ENCODE measurements at regions not wholly inside any gene's neighbourhood (a gene's known extent, or its start where the extent isn't known, plus 50 kb on each side); places are given as distances from the start of the nearest gene placed in this dataset.

- no peak for TF ChIP-seq RELB (IDR thresholded peaks at IDR 0.05; ENCODE audit: low read depth)
- no peak for TF ChIP-seq SKIL (IDR thresholded peaks at IDR 0.05; ENCODE audit: low read depth, poor library complexity, severe bottlenecking)
- TF ChIP-seq NFYB (IDR thresholded peaks at IDR 0.05; ENCODE audit: insufficient read depth, low read depth, low read length), result no peak
- no peak for TF ChIP-seq CTCF (IDR thresholded peaks at IDR 0.05 in 2 of 3, conservative IDR thresholded peaks at IDR 0.05 in 1 of 3; ENCODE audit: control insufficient read depth in 2 of 3, extremely low read depth in 1 of 3, insufficient read depth in 1 of 3, low read depth in 3 of 3, low read length in 3 of 3)
- no peak for TF ChIP-seq NRF1 (conservative IDR thresholded peaks at IDR 0.05; ENCODE audit: low read depth, low read length)
- no peak for TF ChIP-seq HDAC2 (IDR thresholded peaks at IDR 0.05)
- no peak for TF ChIP-seq TAF1 (IDR thresholded peaks at IDR 0.05; ENCODE audit: borderline replicate concordance, low read depth, low read length)
- no peak for TF ChIP-seq ASH2L (IDR thresholded peaks at IDR 0.05; ENCODE audit: borderline replicate concordance, low read depth)
- no peak for TF ChIP-seq NR2F1 (conservative IDR thresholded peaks at IDR 0.05)
- TF ChIP-seq TCF12 (IDR thresholded peaks at IDR 0.05; ENCODE audit: low read depth, low read length), result no peak
Measured at GRCh38 chr10:62880162-62880561, 64.0 kb upstream of the EGR2 start (continued).
